ENCODE measurements at regions not wholly inside any gene's neighbourhood (a gene's known extent, or its start where the extent isn't known, plus 50 kb on each side); places are given as distances from the start of the nearest gene placed in this dataset.

- TF ChIP-seq POLR2A (IDR thresholded peaks at IDR 0.05; ENCODE audit: low read depth, low read length) (no peak), CTCF (IDR thresholded peaks at IDR 0.05; ENCODE audit: extremely low read depth in 1 of 2, insufficient read depth in 1 of 2, low read depth in 1 of 2, low read length in 2 of 2) (no peak), POLR2AphosphoS5 (IDR thresholded peaks at IDR 0.05; ENCODE audit: insufficient read depth, low read depth, low read length) (no peak), MAX (IDR thresholded peaks at IDR 0.05; ENCODE audit: insufficient read depth, insufficient read length) (no peak), MYC (IDR thresholded peaks at IDR 0.05; ENCODE audit: low read depth, low read length) (no peak), EZH2 (IDR thresholded peaks at IDR 0.05; ENCODE audit: borderline replicate concordance, low read depth, low read length, severe bottlenecking) (no peak), GATA2 (IDR thresholded peaks at IDR 0.05; ENCODE audit: insufficient read depth, insufficient read length, low read depth, low read length) (no peak), FOS (IDR thresholded peaks at IDR 0.05; ENCODE audit: borderline replicate concordance, insufficient read depth, low read length) (no peak)
Observed at GRCh38 chr1:195105281-195105680, 1503.0 kb downstream of the KCNT2 start.
